CD8-positive, alpha-beta memory T cell (primary cell): ENCODE measurements at regions not wholly inside any gene's neighbourhood (a gene's known extent, or its start where the extent isn't known, plus 50 kb on each side); places are given as distances from the start of the nearest gene placed in this dataset.

Experiments
- CTCF ChIA-PET: fragments of 350-600 bp; sonication (Branson Sonifier 250); formaldehyde crosslinking; loops from one replicate; lab custom pipeline; 2021; ENCODE audit warnings: antibody characterized with exemption; lab: Charles Lee
- POLR2A ChIA-PET: fragments of 350-600 bp; sonication (Branson Sonifier 250); formaldehyde crosslinking; loops from one replicate; lab custom pipeline; 2021; ENCODE audit warnings: antibody characterized with exemption; lab: Charles Lee
- DNase-seq, 5 donors: peaks; one replicate each; pipeline versions ENCODE4 v3.0.0 to v3.0.0-alpha.2; 2020 to 2022; ENCODE audit warnings: mixed read lengths in 1 of 5
- H3K27ac ChIP-seq: one replicate; pipeline ENCODE4 v1.7.0; 2013; ENCODE audit warnings: low read depth, mild to moderate bottlenecking, low read length, moderate library complexity
- H3K27me3 ChIP-seq: 2 replicates; pipeline ENCODE4 v1.7.0; 2013; ENCODE audit warnings: low read length, mild to moderate bottlenecking; ENCODE audit not compliant: insufficient read depth, poor library complexity, severe bottlenecking
- H3K36me3 ChIP-seq: 2 replicates; pipeline ENCODE4 v1.7.0; 2013; ENCODE audit warnings: mild to moderate bottlenecking, low read length, moderate library complexity; ENCODE audit not compliant: insufficient read depth
- H3K4me1 ChIP-seq: 2 replicates; pipeline ENCODE4 v1.7.0; 2013; ENCODE audit warnings: mild to moderate bottlenecking, low read length, moderate library complexity; ENCODE audit not compliant: insufficient read depth
- H3K4me3 ChIP-seq: 2 replicates; pipeline ENCODE4 v1.7.0; 2013; ENCODE audit warnings: mild to moderate bottlenecking, low read length
- H3K9me3 ChIP-seq: 2 replicates; pipeline ENCODE4 v1.7.0; 2013; ENCODE audit warnings: mild to moderate bottlenecking, low read length
- H3K27ac Mint-ChIP-seq, 8 donors: one replicate each; pipeline ENCODE4 v1.8.0; 2020 to 2021; ENCODE audit warnings: mixed read lengths in 8 of 8, mild to moderate bottlenecking in 6 of 8, inconsistent platforms in 3 of 8, moderate library complexity in 3 of 8
- H3K27me3 Mint-ChIP-seq, 2 donors: one replicate each; pipeline ENCODE4 v1.8.0; 2020 to 2021; ENCODE audit warnings: mixed read lengths in 2 of 2, mild to moderate bottlenecking in 1 of 2, moderate library complexity in 1 of 2
- H3K36me3 Mint-ChIP-seq, 3 donors: one replicate each; pipeline ENCODE4 v1.8.0; 2020 to 2021; ENCODE audit warnings: mixed read lengths in 3 of 3, inconsistent platforms in 1 of 3, mild to moderate bottlenecking in 1 of 3
- H3K4me1 Mint-ChIP-seq, 3 donors: one replicate each; pipeline ENCODE4 v1.8.0; 2020 to 2021; ENCODE audit warnings: mixed read lengths in 3 of 3, inconsistent platforms in 1 of 3, mild to moderate bottlenecking in 1 of 3
- H3K4me3 Mint-ChIP-seq, 7 donors: one replicate each; pipeline ENCODE4 v1.8.0; 2020 to 2021; ENCODE audit warnings: mixed read lengths in 7 of 7, mild to moderate bottlenecking in 6 of 7, moderate library complexity in 4 of 7, inconsistent platforms in 2 of 7
- H3K9me3 Mint-ChIP-seq, 5 donors: one replicate each; pipeline ENCODE4 v1.8.0; 2020 to 2022; ENCODE audit warnings: mixed read lengths in 5 of 5, mild to moderate bottlenecking in 3 of 5, moderate library complexity in 2 of 5, inconsistent platforms in 1 of 5

GRCh38 chr18:25561918-25562317 lies 210.0 kb upstream of the ZNF521 start:
- DNase-seq = no peak
- Mint-ChIP-seq H3K9me3 (no peaks in the 10 kb centered on the region), H3K27ac (no peak overlapping the region), H3K4me3 (no peak overlapping the region), H3K4me1 (no peaks in the 10 kb centered on the region), H3K36me3 (no peaks in the 10 kb centered on the region), H3K27me3 (peaks cover 0 to 2% of the 10 kb centered on the region in 2 donors)
- H3K4me1 ChIP-seq = no peaks in the 10 kb centered on the region
- no peaks in the 10 kb centered on the region for H3K9me3 ChIP-seq
- H3K36me3 ChIP-seq = no peaks in the 10 kb centered on the region
- H3K27me3 ChIP-seq = no peaks in the 10 kb centered on the region
- ChIA-PET CTCF (no interaction called here), POLR2A (no interaction called here)
- H3K27ac ChIP-seq = no peak overlapping the region
- no peak overlapping the region for H3K4me3 ChIP-seq

GRCh38 chr18:25560369-25560768 lies 208.4 kb upstream of the ZNF521 start:
- POLR2A ChIA-PET = no interaction called here
- H3K4me3 Mint-ChIP-seq = no peak overlapping the region
- H3K36me3 ChIP-seq = no peaks in the 10 kb centered on the region
- H3K27ac Mint-ChIP-seq = no peak overlapping the region
- H3K36me3 Mint-ChIP-seq = no peaks in the 10 kb centered on the region
- H3K9me3 Mint-ChIP-seq = no peaks in the 10 kb centered on the region
- H3K27ac ChIP-seq = no peak overlapping the region
- no peak overlapping the region for H3K4me3 ChIP-seq
- H3K27me3 ChIP-seq = no peaks in the 10 kb centered on the region
- no peak for DNase-seq
- CTCF ChIA-PET = no interaction called here
- peaks cover 0 to 2% of the 10 kb centered on the region in 2 donors for H3K27me3 Mint-ChIP-seq
- H3K4me1 ChIP-seq = no peaks in the 10 kb centered on the region
- no peaks in the 10 kb centered on the region for H3K9me3 ChIP-seq
- no peaks in the 10 kb centered on the region for H3K4me1 Mint-ChIP-seq

GRCh38 chr18:25557011-25557410 lies 205.0 kb upstream of the ZNF521 start:
- Histone ChIP-seq H3K4me1 (no peaks in the 10 kb centered on the region), H3K9me3 (no peaks in the 10 kb centered on the region), H3K4me3 (no peak overlapping the region), H3K27me3 (no peaks in the 10 kb centered on the region), H3K27ac (no peak overlapping the region), H3K36me3 (no peaks in the 10 kb centered on the region)
- no peak for DNase-seq
- CTCF ChIA-PET = no interaction called here
- no peak overlapping the region for H3K4me3 Mint-ChIP-seq
- no peaks in the 10 kb centered on the region for H3K9me3 Mint-ChIP-seq
- no peaks in the 10 kb centered on the region for H3K4me1 Mint-ChIP-seq
- H3K36me3 Mint-ChIP-seq = no peaks in the 10 kb centered on the region
- POLR2A ChIA-PET = no interaction called here
- H3K27me3 Mint-ChIP-seq = no peaks in the 10 kb centered on the region
- H3K27ac Mint-ChIP-seq = no peak overlapping the region

GRCh38 chr18:25553631-25554263 lies 201.8 kb upstream of the ZNF521 start:
- no peaks in the 10 kb centered on the region for H3K36me3 Mint-ChIP-seq
- no peaks in the 10 kb centered on the region for H3K4me1 Mint-ChIP-seq
- H3K4me3 ChIP-seq = no peak overlapping the region
- POLR2A ChIA-PET = no interaction called here
- H3K36me3 ChIP-seq = no peaks in the 10 kb centered on the region
- no peaks in the 10 kb centered on the region for H3K9me3 ChIP-seq
- H3K9me3 Mint-ChIP-seq = peaks cover 0 to 10% (median 3%) of the 10 kb centered on the region in 5 donors
- DNase-seq = no peak
- no peaks in the 10 kb centered on the region for H3K27me3 ChIP-seq
- no peak overlapping the region for H3K27ac ChIP-seq
- no peak overlapping the region for H3K27ac Mint-ChIP-seq
- no peaks in the 10 kb centered on the region for H3K27me3 Mint-ChIP-seq
- no peak overlapping the region for H3K4me3 Mint-ChIP-seq
- CTCF ChIA-PET = no interaction called here
- H3K4me1 ChIP-seq = no peaks in the 10 kb centered on the region

- H3K27me3 Mint-ChIP-seq = no peaks in the 10 kb centered on the region
Observed at GRCh38 chr18:25544546-25545287, 192.8 kb upstream of the ZNF521 start.

GRCh38 chr18:25538175-25538922 lies 186.4 kb upstream of the ZNF521 start:
- no peaks in the 10 kb centered on the region for H3K27me3 Mint-ChIP-seq
- Histone ChIP-seq H3K27me3 (no peaks in the 10 kb centered on the region), H3K4me3 (no peak overlapping the region), H3K9me3 (no peaks in the 10 kb centered on the region), H3K27ac (no peak overlapping the region), H3K36me3 (no peaks in the 10 kb centered on the region), H3K4me1 (no peaks in the 10 kb centered on the region)
- no peak for DNase-seq
- H3K36me3 Mint-ChIP-seq = no peaks in the 10 kb centered on the region
- peaks cover 0 to 5% (median 0%) of the 10 kb centered on the region in 5 donors for H3K9me3 Mint-ChIP-seq
- no peak overlapping the region for H3K27ac Mint-ChIP-seq
- H3K4me1 Mint-ChIP-seq = no peaks in the 10 kb centered on the region
- CTCF ChIA-PET = no interaction called here
- POLR2A ChIA-PET = no interaction called here
- H3K4me3 Mint-ChIP-seq = no peak overlapping the region

More at GRCh38 chr18:25544546-25545287, 192.8 kb upstream of the ZNF521 start:
- H3K27me3 ChIP-seq = no peaks in the 10 kb centered on the region
- no peaks in the 10 kb centered on the region for H3K4me1 ChIP-seq
- DNase-seq = no peak
- no peak overlapping the region for H3K27ac ChIP-seq
- no peaks in the 10 kb centered on the region for H3K9me3 ChIP-seq
- Mint-ChIP-seq H3K4me3 (no peak overlapping the region), H3K36me3 (peaks cover 0 to 1% (median 0%) of the 10 kb centered on the region in 3 donors), H3K27ac (no peak overlapping the region), H3K4me1 (no peaks in the 10 kb centered on the region), H3K9me3 (peaks cover 3 to 24% (median 11%) of the 10 kb centered on the region in 5 donors)
- CTCF ChIA-PET = no interaction called here
- POLR2A ChIA-PET = no interaction called here
- no peaks in the 10 kb centered on the region for H3K36me3 ChIP-seq
- H3K4me3 ChIP-seq = no peak overlapping the region

- H3K27me3 Mint-ChIP-seq = no peaks in the 10 kb centered on the region
- H3K4me1 Mint-ChIP-seq = no peaks in the 10 kb centered on the region
- Histone ChIP-seq H3K36me3 (no peaks in the 10 kb centered on the region), H3K9me3 (no peaks in the 10 kb centered on the region), H3K4me3 (no peak overlapping the region), H3K27me3 (no peaks in the 10 kb centered on the region), H3K4me1 (no peaks in the 10 kb centered on the region), H3K27ac (no peak overlapping the region)
- H3K27ac Mint-ChIP-seq = no peak overlapping the region
- H3K4me3 Mint-ChIP-seq = no peak overlapping the region
- peaks cover 0 to 5% (median 2%) of the 10 kb centered on the region in 5 donors for H3K9me3 Mint-ChIP-seq
- H3K36me3 Mint-ChIP-seq = no peaks in the 10 kb centered on the region
- DNase-seq = no peak
- POLR2A ChIA-PET = no interaction called here
- CTCF ChIA-PET = no interaction called here
Observed at GRCh38 chr18:25535495-25535894, 183.5 kb upstream of the ZNF521 start.

- Mint-ChIP-seq H3K4me1 (no peaks in the 10 kb centered on the region), H3K27me3 (no peaks in the 10 kb centered on the region), H3K4me3 (no peak overlapping the region), H3K9me3 (peaks cover 0 to 5% (median 2%) of the 10 kb centered on the region in 5 donors), H3K36me3 (no peaks in the 10 kb centered on the region), H3K27ac (no peak overlapping the region)
- Histone ChIP-seq H3K9me3 (no peaks in the 10 kb centered on the region), H3K36me3 (no peaks in the 10 kb centered on the region), H3K27me3 (no peaks in the 10 kb centered on the region), H3K4me1 (no peaks in the 10 kb centered on the region), H3K4me3 (no peak overlapping the region), H3K27ac (no peak overlapping the region)
- ChIA-PET CTCF (no interaction called here), POLR2A (no interaction called here)
- DNase-seq = no peak
Observed at GRCh38 chr18:25534401-25534800, 182.4 kb upstream of the ZNF521 start.
